SK-N-SH (cell line): ENCODE measurements at regions not wholly inside any gene's neighbourhood (a gene's known extent, or its start where the extent isn't known, plus 50 kb on each side); places are given as distances from the start of the nearest gene placed in this dataset.

ENCODE experiments used
- CTCF ChIP-seq: fragments of 200-600 bp; sonication (generic); IDR thresholded peaks from 2 replicates; pipeline ENCODE4 v1.6.1; 2017; ENCODE audit warnings: antibody characterized with exemption, mild to moderate bottlenecking, moderate library complexity
- ELF1 ChIP-seq: IDR thresholded peaks from 2 replicates; pipeline ENCODE4 v1.4.0; 2012
- EZH2phosphoT487 ChIP-seq: fragments of 200-600 bp; sonication (generic); IDR thresholded peaks from 2 replicates; pipeline ENCODE4 v1.6.1; 2017; ENCODE audit warnings: low read depth, mixed run types, mild to moderate bottlenecking, antibody characterized with exemption, moderate library complexity, borderline replicate concordance
- FOSL2 ChIP-seq: IDR thresholded peaks from 2 replicates; pipeline ENCODE4 v1.4.0; 2012; ENCODE audit warnings: low read depth, mild to moderate bottlenecking, moderate library complexity, borderline replicate concordance
- FOXM1 ChIP-seq: IDR thresholded peaks from 2 replicates; pipeline ENCODE4 v1.4.0; 2012; ENCODE audit warnings: low read depth, mild to moderate bottlenecking
- GABPA ChIP-seq: IDR thresholded peaks from 2 replicates; pipeline ENCODE4 v1.4.0; 2012; ENCODE audit warnings: low read depth, mild to moderate bottlenecking
- NFIC ChIP-seq: IDR thresholded peaks from 2 replicates; pipeline ENCODE4 v1.4.0; 2012; ENCODE audit warnings: borderline replicate concordance
- RAD21 ChIP-seq: IDR thresholded peaks from 2 replicates; pipeline ENCODE4 v1.6.1; 2012; ENCODE audit warnings: mild to moderate bottlenecking, low read length
- RFX5 ChIP-seq: IDR thresholded peaks from 2 replicates; pipeline ENCODE4 v1.6.1; 2012; ENCODE audit warnings: mild to moderate bottlenecking, improper control_type of control experiment, low read length
- TF ChIP-seq, protein P1 (sequence below): fragments of 150-350 bp; IDR thresholded peaks from 2 replicates; pipeline ENCODE4 v1.6.1; 2017; ENCODE audit warnings: antibody characterized with exemption, low read length, low read depth, borderline replicate concordance

DNA sequence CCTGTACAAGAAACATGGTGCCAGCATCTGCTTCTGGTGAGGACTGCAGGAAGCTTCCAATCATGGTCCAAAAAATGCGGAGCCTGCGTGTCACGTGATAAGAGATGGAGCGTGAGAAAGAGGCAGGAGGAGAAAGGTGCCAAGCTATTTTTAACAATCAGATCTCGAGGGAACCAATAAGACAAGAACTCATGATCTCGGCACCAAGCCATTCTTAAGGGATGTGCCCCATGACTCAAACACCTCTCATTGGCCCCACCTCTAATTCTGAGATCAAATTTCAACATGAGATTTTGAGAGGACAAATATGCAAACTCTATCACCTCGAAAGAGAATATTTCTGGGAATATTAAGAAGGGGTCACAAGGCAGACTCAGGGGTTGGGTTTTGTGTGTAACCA lies 107.2 kb downstream of the PYDC2 start:
- TF ChIP-seq RFX5 (no peak), RAD21 (no peak), CTCF (no peak), ELF1 (no peak), NFIC (no peak), EZH2phosphoT487 (no peak), FOSL2 (no peak), GABPA (no peak), FOXM1 (no peak)
- TF ChIP-seq, protein P1, sequence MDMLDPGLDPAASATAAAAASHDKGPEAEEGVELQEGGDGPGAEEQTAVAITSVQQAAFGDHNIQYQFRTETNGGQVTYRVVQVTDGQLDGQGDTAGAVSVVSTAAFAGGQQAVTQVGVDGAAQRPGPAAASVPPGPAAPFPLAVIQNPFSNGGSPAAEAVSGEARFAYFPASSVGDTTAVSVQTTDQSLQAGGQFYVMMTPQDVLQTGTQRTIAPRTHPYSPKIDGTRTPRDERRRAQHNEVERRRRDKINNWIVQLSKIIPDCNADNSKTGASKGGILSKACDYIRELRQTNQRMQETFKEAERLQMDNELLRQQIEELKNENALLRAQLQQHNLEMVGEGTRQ, result no peak
